ENCODE measurements at regions not wholly inside any gene's neighbourhood (a gene's known extent, or its start where the extent isn't known, plus 50 kb on each side); places are given as distances from the start of the nearest gene placed in this dataset.
A peak's percentile ranks its signal among the peaks of the same experiment; 100 is the strongest.
"Not testable (repeated sequence)": the region's sequence is repeated elsewhere in the genome, so short reads cannot be mapped to it uniquely, and the experiment has no call there.

DNA sequence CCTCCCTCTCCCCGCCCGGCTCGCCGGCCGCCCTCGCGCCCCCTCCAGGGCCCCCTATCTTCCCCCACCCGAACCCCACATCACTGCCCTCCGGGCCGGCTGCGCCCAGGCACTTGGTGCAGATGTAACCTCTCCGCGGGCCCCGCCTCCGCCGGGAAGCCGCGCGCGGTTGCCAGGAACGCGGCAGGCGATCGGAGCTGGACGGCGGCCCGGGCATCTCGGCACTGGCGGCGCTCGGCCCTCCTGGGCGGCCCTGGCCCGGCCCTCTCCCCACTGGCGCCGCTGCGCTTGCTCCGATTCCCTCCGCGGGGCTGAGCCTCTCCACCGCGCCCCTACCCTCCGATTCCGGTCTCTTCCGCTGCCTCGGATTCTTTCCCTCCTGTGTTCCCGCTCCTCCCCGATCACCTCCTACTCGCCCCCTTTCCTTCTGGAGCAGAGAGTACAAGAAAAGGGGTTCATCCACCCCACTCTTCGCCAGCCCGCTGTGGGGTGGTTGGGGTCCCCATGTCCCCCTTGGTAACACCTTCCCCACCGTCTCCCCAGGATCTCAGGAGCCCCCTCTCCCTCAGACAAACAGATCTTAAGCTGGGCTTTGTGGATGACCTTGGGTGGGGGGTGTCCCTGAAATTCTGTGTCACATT, 70.6 kb downstream of the C9orf50 start:
- H3K9me3 Mint-ChIP-seq = no peaks in the 10 kb centered on the region
- peaks cover 3% of the 10 kb centered on the region for H3K4me1 ChIP-seq (ENCODE audit: insufficient read depth, low read length)
- no peaks in the 10 kb centered on the region for H3K36me3 ChIP-seq (ENCODE audit: insufficient read depth, low read length)
- peaks cover 0 to 11% (median 2%) of the 10 kb centered on the region in 4 donors for H3K4me1 Mint-ChIP-seq
- no peak overlapping the region for H3K4me3 ChIP-seq (ENCODE audit: low read length in 2 of 2)
- intact Hi-C loops (cut with micrococcal nuclease) = no loop called here
- H3K27ac ChIP-seq (ENCODE audit: low read depth, low read length) = no peak overlapping the region
- ChIA-PET POLR2A (ENCODE audit: partially characterized antibody) (no interaction called here), CTCF (ENCODE audit: partially characterized antibody) (no interaction called here)
- peaks cover 10% of the 10 kb centered on the region for H3K27me3 ChIP-seq (ENCODE audit: insufficient read depth, low read length)
- H3K27ac Mint-ChIP-seq = no peak overlapping the region
- H3K9me3 ChIP-seq (ENCODE audit: control insufficient read depth in 1 of 2, low read length in 2 of 2) = no peaks in the 10 kb centered on the region
- peaks cover 19 to 22% of the 10 kb centered on the region in 2 donors for H3K27me3 Mint-ChIP-seq
- H3K4me3 Mint-ChIP-seq = peak overlapping the region in 7 of 8 donors; percentile 31 to 78 (median 60)
- H3K36me3 Mint-ChIP-seq = no peaks in the 10 kb centered on the region
- DNase-seq = no peak

- H3K27ac ChIP-seq (ENCODE audit: low read depth, low read length) = no peak overlapping the region
- H3K36me3 ChIP-seq (ENCODE audit: insufficient read depth, low read length) = no peaks in the 10 kb centered on the region
- H3K27me3 ChIP-seq (ENCODE audit: insufficient read depth, low read length) = peaks cover 10% of the 10 kb centered on the region
- CTCF ChIA-PET (ENCODE audit: partially characterized antibody) = no interaction called here
- POLR2A ChIA-PET (ENCODE audit: partially characterized antibody) = interaction anchor here (0.7 kb wide), 1 partner anchor 60 kb away, joined by 3 read pairs; no protein-coding TSS in a partner anchor
- Mint-ChIP-seq H3K9me3 (no peaks in the 10 kb centered on the region), H3K36me3 (no peaks in the 10 kb centered on the region), H3K27me3 (peaks cover 25 to 26% of the 10 kb centered on the region in 2 donors), H3K4me1 (peaks cover 0 to 11% (median 2%) of the 10 kb centered on the region in 4 donors), H3K27ac (no peak overlapping the region), H3K4me3 (peak overlapping the region in 6 of 8 donors; percentile 42 to 67 (median 53))
- DNase-seq = no peak
- peaks cover 3% of the 10 kb centered on the region for H3K4me1 ChIP-seq (ENCODE audit: insufficient read depth, low read length)
- H3K9me3 ChIP-seq (ENCODE audit: control insufficient read depth in 1 of 2, low read length in 2 of 2) = no peaks in the 10 kb centered on the region
- no peak overlapping the region for H3K4me3 ChIP-seq (ENCODE audit: low read length in 2 of 2)
- intact Hi-C loops (cut with micrococcal nuclease) = no loop called here
Measured at GRCh38 chr9:129549684-129550083, 71.2 kb downstream of the C9orf50 start.

GRCh38 chr9:129549139-129549538, 71.8 kb downstream of the C9orf50 start:
- peak overlapping the region in 6 of 8 donors; percentile 42 to 67 (median 53) for H3K4me3 Mint-ChIP-seq
- H3K4me1 ChIP-seq (ENCODE audit: insufficient read depth, low read length) = peaks cover 3% of the 10 kb centered on the region
- H3K9me3 ChIP-seq (ENCODE audit: control insufficient read depth in 1 of 2, low read length in 2 of 2) = no peaks in the 10 kb centered on the region
- CTCF ChIA-PET (ENCODE audit: partially characterized antibody) = no interaction called here
- H3K27me3 ChIP-seq (ENCODE audit: insufficient read depth, low read length) = peaks cover 10% of the 10 kb centered on the region
- peak overlapping the region in 1 of 7 donors; percentile 60 for H3K27ac Mint-ChIP-seq
- H3K36me3 ChIP-seq (ENCODE audit: insufficient read depth, low read length) = no peaks in the 10 kb centered on the region
- no peak overlapping the region for H3K27ac ChIP-seq (ENCODE audit: low read depth, low read length)
- POLR2A ChIA-PET (ENCODE audit: partially characterized antibody) = interaction anchor here (0.7 kb wide), 1 partner anchor 60 kb away, joined by 3 read pairs; no protein-coding TSS in a partner anchor
- peaks cover 25 to 26% of the 10 kb centered on the region in 2 donors for H3K27me3 Mint-ChIP-seq
- H3K4me3 ChIP-seq (ENCODE audit: low read length in 2 of 2) = no peak overlapping the region
- DNase-seq = no peak
- peaks cover 0 to 11% (median 2%) of the 10 kb centered on the region in 4 donors for H3K4me1 Mint-ChIP-seq
- intact Hi-C loops (cut with micrococcal nuclease) = no loop called here
- no peaks in the 10 kb centered on the region for H3K36me3 Mint-ChIP-seq
- H3K9me3 Mint-ChIP-seq = no peaks in the 10 kb centered on the region

GRCh38 chr9:129548571-129549135, 72.2 kb downstream of the C9orf50 start:
- CTCF ChIA-PET (ENCODE audit: partially characterized antibody) = interaction anchor here (1.3 kb wide), 1 partner anchor 417 kb away, joined by 3 read pairs; no protein-coding TSS in a partner anchor

GRCh38 chr9:129547869-129548570, 72.9 kb downstream of the C9orf50 start:
- H3K27me3 ChIP-seq (ENCODE audit: insufficient read depth, low read length) = peaks cover 10% of the 10 kb centered on the region
- peaks cover 29 to 30% of the 10 kb centered on the region in 2 donors for H3K27me3 Mint-ChIP-seq

More at GRCh38 chr9:129548571-129549135, 72.2 kb downstream of the C9orf50 start:
- H3K4me1 ChIP-seq (ENCODE audit: insufficient read depth, low read length) = peaks cover 3% of the 10 kb centered on the region
- peaks cover 10% of the 10 kb centered on the region for H3K27me3 ChIP-seq (ENCODE audit: insufficient read depth, low read length)
- Mint-ChIP-seq H3K36me3 (no peaks in the 10 kb centered on the region), H3K27me3 (peaks cover 25 to 26% of the 10 kb centered on the region in 2 donors), H3K4me1 (peaks cover 0 to 11% (median 2%) of the 10 kb centered on the region in 4 donors), H3K27ac (no peak overlapping the region), H3K9me3 (no peaks in the 10 kb centered on the region), H3K4me3 (no peak overlapping the region)
- no peak overlapping the region for H3K4me3 ChIP-seq (ENCODE audit: low read length in 2 of 2)
- intact Hi-C loops (cut with micrococcal nuclease) = no loop called here
- POLR2A ChIA-PET (ENCODE audit: partially characterized antibody) = no interaction called here
- H3K9me3 ChIP-seq (ENCODE audit: control insufficient read depth in 1 of 2, low read length in 2 of 2) = no peaks in the 10 kb centered on the region
- H3K27ac ChIP-seq (ENCODE audit: low read depth, low read length) = no peak overlapping the region
- no peak for DNase-seq
- H3K36me3 ChIP-seq (ENCODE audit: insufficient read depth, low read length) = no peaks in the 10 kb centered on the region

GRCh38 chr9:129547063-129547462, 73.8 kb downstream of the C9orf50 start:
- no peak overlapping the region for H3K4me3 Mint-ChIP-seq
- no peak for DNase-seq
- H3K27me3 ChIP-seq (ENCODE audit: insufficient read depth, low read length) = peaks cover 10% of the 10 kb centered on the region
- peaks cover 28 to 29% of the 10 kb centered on the region in 2 donors for H3K27me3 Mint-ChIP-seq
- CTCF ChIA-PET (ENCODE audit: partially characterized antibody) = interaction anchor here (0.7 to 1.3 kb wide), 3 partner anchors 71 to 415 kb away, joined by 3 read pairs; no protein-coding TSS in a partner anchor
- peaks cover 0 to 11% (median 2%) of the 10 kb centered on the region in 4 donors for H3K4me1 Mint-ChIP-seq
- H3K27ac Mint-ChIP-seq = no peak overlapping the region
- no peaks in the 10 kb centered on the region for H3K36me3 ChIP-seq (ENCODE audit: insufficient read depth, low read length)
- POLR2A ChIA-PET (ENCODE audit: partially characterized antibody) = interaction anchor here (1.1 kb wide), 1 partner anchor 38 kb away, joined by 3 read pairs; no protein-coding TSS in a partner anchor
- no peak overlapping the region for H3K4me3 ChIP-seq (ENCODE audit: low read length in 2 of 2)
- intact Hi-C loops (cut with micrococcal nuclease) = no loop called here
- H3K4me1 ChIP-seq (ENCODE audit: insufficient read depth, low read length) = peaks cover 3% of the 10 kb centered on the region
- no peaks in the 10 kb centered on the region for H3K9me3 Mint-ChIP-seq
- H3K27ac ChIP-seq (ENCODE audit: low read depth, low read length) = no peak overlapping the region
- H3K36me3 Mint-ChIP-seq = no peaks in the 10 kb centered on the region
- H3K9me3 ChIP-seq (ENCODE audit: control insufficient read depth in 1 of 2, low read length in 2 of 2) = no peaks in the 10 kb centered on the region

More at GRCh38 chr9:129547869-129548570, 72.9 kb downstream of the C9orf50 start:
- Mint-ChIP-seq H3K4me3 (no peak overlapping the region), H3K9me3 (no peaks in the 10 kb centered on the region), H3K27ac (no peak overlapping the region), H3K36me3 (no peaks in the 10 kb centered on the region), H3K4me1 (peaks cover 0 to 11% (median 2%) of the 10 kb centered on the region in 4 donors)
- H3K27ac ChIP-seq (ENCODE audit: low read depth, low read length) = no peak overlapping the region
- no peak for DNase-seq
- no peaks in the 10 kb centered on the region for H3K9me3 ChIP-seq (ENCODE audit: control insufficient read depth in 1 of 2, low read length in 2 of 2)
- intact Hi-C loops (cut with micrococcal nuclease) = no loop called here
- no peaks in the 10 kb centered on the region for H3K36me3 ChIP-seq (ENCODE audit: insufficient read depth, low read length)
- ChIA-PET POLR2A (ENCODE audit: partially characterized antibody) (interaction anchor here (1.1 kb wide), 1 partner anchor 37 kb away, joined by 3 read pairs; no protein-coding TSS in a partner anchor), CTCF (ENCODE audit: partially characterized antibody) (interaction anchor here (0.7 to 1.3 kb wide), 3 partner anchors 72 to 416 kb away, joined by 3 read pairs; no protein-coding TSS in a partner anchor)
- peaks cover 3% of the 10 kb centered on the region for H3K4me1 ChIP-seq (ENCODE audit: insufficient read depth, low read length)
- no peak overlapping the region for H3K4me3 ChIP-seq (ENCODE audit: low read length in 2 of 2)

DNA sequence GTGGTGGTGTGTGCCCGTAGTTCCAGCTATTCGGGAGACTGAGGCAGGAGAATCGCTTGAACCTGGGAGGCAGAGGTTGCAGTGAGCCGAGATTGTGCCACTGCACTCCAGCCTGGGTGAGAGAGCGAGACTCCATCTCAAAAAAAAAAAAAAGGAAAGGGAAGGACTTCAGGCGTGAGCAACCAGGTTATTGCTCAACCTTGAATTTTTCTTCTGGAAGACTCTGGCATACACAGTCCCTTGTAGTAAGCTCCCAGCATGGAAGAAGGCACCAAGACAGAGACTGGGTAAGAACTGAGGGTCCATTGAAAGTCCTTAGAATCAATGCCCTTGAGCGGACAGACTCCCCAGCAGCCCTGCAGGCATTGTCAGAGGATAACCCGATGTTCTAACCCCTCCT, 75.0 kb downstream of the C9orf50 start:
- H3K27ac Mint-ChIP-seq; CTCF ChIA-PET (ENCODE audit: partially characterized antibody); H3K36me3 ChIP-seq (ENCODE audit: insufficient read depth, low read length); H3K4me3 ChIP-seq (ENCODE audit: low read length in 2 of 2); H3K9me3 Mint-ChIP-seq; H3K36me3 Mint-ChIP-seq; H3K4me3 Mint-ChIP-seq; intact Hi-C loops (cut with micrococcal nuclease); H3K27me3 ChIP-seq (ENCODE audit: insufficient read depth, low read length); H3K4me1 ChIP-seq (ENCODE audit: insufficient read depth, low read length); H3K27ac ChIP-seq (ENCODE audit: low read depth, low read length); DNase-seq; H3K9me3 ChIP-seq (ENCODE audit: control insufficient read depth in 1 of 2, low read length in 2 of 2): not testable (repeated sequence)
- H3K4me1 Mint-ChIP-seq = peaks cover 0 to 11% (median 2%) of the 10 kb centered on the region in 4 donors
- peaks cover 22 to 27% of the 10 kb centered on the region in 2 donors for H3K27me3 Mint-ChIP-seq
- POLR2A ChIA-PET (ENCODE audit: partially characterized antibody) = interaction anchor here (0.9 kb wide), 1 partner anchor 130 kb away, joined by 3 read pairs; no protein-coding TSS in a partner anchor

All from CD4-positive, alpha-beta memory T cell (primary cell).